GM12878 (cell line): ENCODE measurements at regions not wholly inside any gene's neighbourhood (a gene's known extent, or its start where the extent isn't known, plus 50 kb on each side); places are given as distances from the start of the nearest gene placed in this dataset.

ENCODE experiments used
- ATAC-seq: fragments of 200-7000 bp; cut with Tn5 transposase; 3 replicates; pipeline ENCODE4 v1.9.1; 2020; ENCODE audit warnings: mild to moderate bottlenecking, moderate library complexity
- BruUV-seq: library from RNA; stranded (reverse); fragments of 400-500 nt; replicated peaks from 2 replicates; lab custom pipeline; 2021; lab: Mats Ljungman, UMichigan
- CTCF ChIA-PET: fragments of 300-600 bp; sonication (Branson Sonifier 250); formaldehyde crosslinking; extraction: SDS; loops from one replicate; lab custom pipeline; 2021; ENCODE audit warnings: inconsistent platforms; lab: Yijun Ruan, JAX
- POLR2A ChIA-PET: fragments of 350-600 bp; formaldehyde crosslinking; extraction: SDS; loops from one replicate; lab custom pipeline; 2021; ENCODE audit warnings: inconsistent platforms; lab: Charles Lee
- RAD21 ChIA-PET: fragments of 300-600 bp; sonication (Branson Sonifier 250); formaldehyde crosslinking; loops from one replicate; lab custom pipeline; 2023; ENCODE audit warnings: antibody characterized with exemption; ENCODE audit not compliant: unreplicated experiment; lab: Charles Lee
- SMC1A ChIA-PET: fragments of 300-600 bp; sonication (Branson Sonifier 250); formaldehyde crosslinking; loops from one replicate; lab custom pipeline; 2023; ENCODE audit not compliant: unreplicated experiment, uncharacterized antibody; lab: Charles Lee
- DNase-seq: peaks from one replicate; pipeline ENCODE4 v3.0.0-alpha.2; 2011; ENCODE audit warnings: low read depth, low spot score
- FAIRE-seq: peaks from 3 replicates; lab custom pipeline; 2011; peaks lifted over from hg19 to GRCh38; lab: Jason Lieb, UNC
- H2AFZ ChIP-seq: 2 replicates; pipeline ENCODE4 v1.6.0; 2011; ENCODE audit warnings: low read depth, low read length, control low read depth; ENCODE audit not compliant: control insufficient read depth
- H3K27ac ChIP-seq: 2 replicates; pipeline ENCODE4 v1.5.1; 2011; ENCODE audit warnings: control low read depth; ENCODE audit not compliant: control insufficient read depth, insufficient read depth
- H3K27me3 ChIP-seq, 2 experiments: replicated peaks in 1 of 2; 2 replicates each; pipeline versions ENCODE4 v1.6.0 to v1.6.1; 2011; ENCODE audit warnings: low read length in 1 of 2; ENCODE audit not compliant: control insufficient read depth in 2 of 2, insufficient read depth in 2 of 2
- H3K36me3 ChIP-seq, 2 experiments: 2 replicates each; pipeline ENCODE4 v1.5.1; 2011; ENCODE audit warnings: low read length in 1 of 2; ENCODE audit not compliant: control insufficient read depth in 2 of 2, insufficient read depth in 2 of 2
- H3K4me1 ChIP-seq: 2 replicates; pipeline ENCODE4 v1.6.1; 2011; ENCODE audit warnings: mild to moderate bottlenecking, low read length, moderate library complexity, mixed read lengths; ENCODE audit not compliant: control insufficient read depth, insufficient read depth
- H3K4me2 ChIP-seq: 2 replicates; pipeline ENCODE4 v1.6.0; 2011; ENCODE audit warnings: control low read depth; ENCODE audit not compliant: control insufficient read depth, insufficient read depth
- H3K4me3 ChIP-seq: fragments of 200-600 bp; sonication (generic); 2 replicates; pipeline ENCODE4 v1.5.1; 2016
- H3K79me2 ChIP-seq: 2 replicates; pipeline ENCODE4 v1.6.0; 2011; ENCODE audit warnings: low read length; ENCODE audit not compliant: control insufficient read depth, insufficient read depth
- H3K9ac ChIP-seq: 2 replicates; pipeline ENCODE4 v1.8.0; 2011; ENCODE audit warnings: low read length, control low read depth, mixed read lengths; ENCODE audit not compliant: control insufficient read depth, insufficient read depth
- H3K9me3 ChIP-seq: replicated peaks from 3 replicates; pipeline ENCODE4 v1.5.1; 2011; ENCODE audit warnings: mild to moderate bottlenecking, low read length; ENCODE audit not compliant: control insufficient read depth, insufficient read depth
- H4K20me1 ChIP-seq: 2 replicates; pipeline ENCODE4 v1.6.0; 2011; ENCODE audit not compliant: control insufficient read depth, insufficient read depth
- HSF1 ChIP-seq: fragments of 150-350 bp; IDR thresholded peaks from 2 replicates; pipeline ENCODE4 v1.6.1; 2014; ENCODE audit warnings: mild to moderate bottlenecking, low read depth, low read length
- MYC ChIP-seq: IDR thresholded peaks from 2 replicates; pipeline ENCODE4 v1.6.1; 2011; ENCODE audit warnings: mild to moderate bottlenecking, low read length, moderate library complexity, inconsistent platforms; ENCODE audit not compliant: insufficient read depth, insufficient replicate concordance, insufficient read length, severe bottlenecking
- POLR2AphosphoS2 ChIP-seq: IDR thresholded peaks from 2 replicates; pipeline ENCODE4 v1.6.1; 2011; ENCODE audit warnings: low read depth, mild to moderate bottlenecking, low read length, improper control_type of control experiment, moderate library complexity
- RAD51 ChIP-seq: fragments of 450-650 bp; IDR thresholded peaks from 2 replicates; pipeline ENCODE4 v1.6.1; 2016; ENCODE audit warnings: moderate library complexity, mild to moderate bottlenecking, inconsistent platforms
- RELA ChIP-seq: fragments of 450-650 bp; IDR thresholded peaks from 2 replicates; pipeline ENCODE4 v1.8.0; 2014; ENCODE audit warnings: borderline replicate concordance; ENCODE audit not compliant: partially characterized antibody
- SMC3 ChIP-seq: IDR thresholded peaks from 2 replicates; pipeline ENCODE4 v1.6.1; 2011; ENCODE audit warnings: low read length, improper control_type of control experiment, borderline replicate concordance
- in situ Hi-C: fragments of 300-500 bp; cut with MboI; formaldehyde crosslinking; loops from 9 replicates; pipeline ENCODE4 v1.14.3; 2018; ENCODE audit warnings: mixed read lengths
- intact Hi-C: fragments of 100-400 bp; cut with micrococcal nuclease; formaldehyde crosslinking; loops from one replicate; pipeline ENCODE4 v1.14.2; 2022; ENCODE audit not compliant: unreplicated experiment
- TF ChIP-seq, protein P1 (sequence below): fragments of 450-650 bp; IDR thresholded peaks from 2 replicates; pipeline ENCODE4 v1.6.1; 2017; ENCODE audit warnings: antibody characterized with exemption, mild to moderate bottlenecking, moderate library complexity
- TF ChIP-seq, protein P2 (sequence below): IDR thresholded peaks from 2 replicates; pipeline ENCODE4 v1.6.1; 2011; ENCODE audit warnings: low read depth, mild to moderate bottlenecking, low read length, moderate library complexity, borderline replicate concordance; ENCODE audit errors: extremely low read depth
- TF ChIP-seq, protein P3 (sequence below): fragments of 450-650 bp; formaldehyde crosslinking; IDR thresholded peaks from 2 replicates; pipeline ENCODE4 v1.4.0; 2022; ENCODE audit warnings: mild to moderate bottlenecking, moderate library complexity

- TF ChIP-seq SMC3 (no peak), MYC (no peak), RAD51 (no peak), POLR2AphosphoS2 (no peak), HSF1 (no peak), RELA (no peak)
- TF ChIP-seq, protein P1, sequence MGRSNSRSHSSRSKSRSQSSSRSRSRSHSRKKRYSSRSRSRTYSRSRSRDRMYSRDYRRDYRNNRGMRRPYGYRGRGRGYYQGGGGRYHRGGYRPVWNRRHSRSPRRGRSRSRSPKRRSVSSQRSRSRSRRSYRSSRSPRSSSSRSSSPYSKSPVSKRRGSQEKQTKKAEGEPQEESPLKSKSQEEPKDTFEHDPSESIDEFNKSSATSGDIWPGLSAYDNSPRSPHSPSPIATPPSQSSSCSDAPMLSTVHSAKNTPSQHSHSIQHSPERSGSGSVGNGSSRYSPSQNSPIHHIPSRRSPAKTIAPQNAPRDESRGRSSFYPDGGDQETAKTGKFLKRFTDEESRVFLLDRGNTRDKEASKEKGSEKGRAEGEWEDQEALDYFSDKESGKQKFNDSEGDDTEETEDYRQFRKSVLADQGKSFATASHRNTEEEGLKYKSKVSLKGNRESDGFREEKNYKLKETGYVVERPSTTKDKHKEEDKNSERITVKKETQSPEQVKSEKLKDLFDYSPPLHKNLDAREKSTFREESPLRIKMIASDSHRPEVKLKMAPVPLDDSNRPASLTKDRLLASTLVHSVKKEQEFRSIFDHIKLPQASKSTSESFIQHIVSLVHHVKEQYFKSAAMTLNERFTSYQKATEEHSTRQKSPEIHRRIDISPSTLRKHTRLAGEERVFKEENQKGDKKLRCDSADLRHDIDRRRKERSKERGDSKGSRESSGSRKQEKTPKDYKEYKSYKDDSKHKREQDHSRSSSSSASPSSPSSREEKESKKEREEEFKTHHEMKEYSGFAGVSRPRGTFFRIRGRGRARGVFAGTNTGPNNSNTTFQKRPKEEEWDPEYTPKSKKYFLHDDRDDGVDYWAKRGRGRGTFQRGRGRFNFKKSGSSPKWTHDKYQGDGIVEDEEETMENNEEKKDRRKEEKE: no peak
- TF ChIP-seq, protein P2, sequence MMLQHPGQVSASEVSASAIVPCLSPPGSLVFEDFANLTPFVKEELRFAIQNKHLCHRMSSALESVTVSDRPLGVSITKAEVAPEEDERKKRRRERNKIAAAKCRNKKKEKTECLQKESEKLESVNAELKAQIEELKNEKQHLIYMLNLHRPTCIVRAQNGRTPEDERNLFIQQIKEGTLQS: no peak
- TF ChIP-seq, protein P3, sequence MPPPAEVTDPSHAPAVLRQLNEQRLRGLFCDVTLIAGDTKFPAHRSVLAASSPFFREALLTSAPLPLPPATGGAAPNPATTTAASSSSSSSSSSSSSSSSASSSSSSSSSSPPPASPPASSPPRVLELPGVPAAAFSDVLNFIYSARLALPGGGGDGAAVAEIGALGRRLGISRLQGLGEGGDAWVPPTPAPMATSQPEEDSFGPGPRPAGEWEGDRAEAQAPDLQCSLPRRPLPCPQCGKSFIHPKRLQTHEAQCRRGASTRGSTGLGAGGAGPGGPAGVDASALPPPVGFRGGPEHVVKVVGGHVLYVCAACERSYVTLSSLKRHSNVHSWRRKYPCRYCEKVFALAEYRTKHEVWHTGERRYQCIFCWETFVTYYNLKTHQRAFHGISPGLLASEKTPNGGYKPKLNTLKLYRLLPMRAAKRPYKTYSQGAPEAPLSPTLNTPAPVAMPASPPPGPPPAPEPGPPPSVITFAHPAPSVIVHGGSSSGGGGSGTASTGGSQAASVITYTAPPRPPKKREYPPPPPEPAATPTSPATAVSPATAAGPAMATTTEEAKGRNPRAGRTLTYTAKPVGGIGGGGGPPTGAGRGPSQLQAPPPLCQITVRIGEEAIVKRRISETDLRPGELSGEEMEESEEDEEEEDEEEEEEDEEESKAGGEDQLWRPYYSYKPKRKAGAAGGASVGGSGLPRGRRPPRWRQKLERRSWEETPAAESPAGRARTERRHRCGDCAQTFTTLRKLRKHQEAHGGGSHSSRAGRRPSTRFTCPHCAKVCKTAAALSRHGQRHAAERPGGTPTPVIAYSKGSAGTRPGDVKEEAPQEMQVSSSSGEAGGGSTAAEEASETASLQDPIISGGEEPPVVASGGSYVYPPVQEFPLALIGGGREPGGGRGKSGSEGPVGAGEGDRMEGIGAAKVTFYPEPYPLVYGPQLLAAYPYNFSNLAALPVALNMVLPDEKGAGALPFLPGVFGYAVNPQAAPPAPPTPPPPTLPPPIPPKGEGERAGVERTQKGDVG (CRISPR knock-in tag): no peak
- FAIRE-seq (no peak), DNase-seq (no peak), ATAC-seq (no peak)
- no peak overlapping the region for H2AFZ ChIP-seq
- no TSS peak for BruUV-seq
- H3K27ac ChIP-seq: no peak overlapping the region
- in situ Hi-C loops (no loop called here), intact Hi-C loops (no loop called here)
- SMC1A ChIA-PET: interaction anchor here (0.8 to 1.3 kb wide), 3 partner anchors 15 to 386 kb away, joined by 3 to 5 read pairs (median 4); no protein-coding TSS in a partner anchor
- no peaks in the 10 kb centered on the region for H3K4me1 ChIP-seq
- H4K20me1 ChIP-seq: no peaks in the 10 kb centered on the region
- CTCF ChIA-PET: no interaction called here
- no peak overlapping the region for H3K4me2 ChIP-seq
- POLR2A ChIA-PET: no interaction called here
- no peaks in the 10 kb centered on the region for H3K36me3 ChIP-seq
- H3K27me3 ChIP-seq: no peaks in the 10 kb centered on the region
- no peak overlapping the region for H3K4me3 ChIP-seq
- no peak overlapping the region for H3K9ac ChIP-seq
- RAD21 ChIA-PET: no interaction called here
- no peaks in the 10 kb centered on the region for H3K9me3 ChIP-seq
- no peaks in the 10 kb centered on the region for H3K79me2 ChIP-seq
Measured at GRCh38 chr9:73446306-73446705, 294.6 kb downstream of the ANXA1 start.
